ENCODE measurements at regions not wholly inside any gene's neighbourhood (a gene's known extent, or its start where the extent isn't known, plus 50 kb on each side); places are given as distances from the start of the nearest gene placed in this dataset.

DNA sequence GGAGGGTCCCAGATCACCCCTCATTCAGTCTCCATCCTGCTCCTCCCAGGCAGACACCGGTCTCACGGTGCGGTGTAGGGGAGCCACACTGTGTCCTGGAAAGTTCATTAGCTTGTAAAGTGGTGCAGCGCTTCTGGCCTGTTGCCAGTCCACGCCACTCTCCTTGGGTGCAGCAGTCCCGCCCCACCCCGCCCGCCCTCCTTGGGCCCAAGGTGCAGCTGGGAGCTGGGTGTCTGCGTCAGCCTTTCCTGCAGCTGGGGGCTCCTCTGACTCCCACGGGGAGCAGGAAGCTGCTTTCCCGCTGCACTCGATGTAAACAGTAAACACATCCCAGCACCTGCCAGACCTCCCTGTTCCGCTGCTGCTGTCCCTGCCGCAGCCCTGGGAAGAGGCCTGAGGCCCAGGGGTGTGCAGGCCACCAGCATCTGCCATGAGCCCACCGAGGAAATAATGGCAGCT is 53.8 kb upstream of the ASB18 start:
- DNase-seq (ENCODE audit: low read depth): no peak

DNA sequence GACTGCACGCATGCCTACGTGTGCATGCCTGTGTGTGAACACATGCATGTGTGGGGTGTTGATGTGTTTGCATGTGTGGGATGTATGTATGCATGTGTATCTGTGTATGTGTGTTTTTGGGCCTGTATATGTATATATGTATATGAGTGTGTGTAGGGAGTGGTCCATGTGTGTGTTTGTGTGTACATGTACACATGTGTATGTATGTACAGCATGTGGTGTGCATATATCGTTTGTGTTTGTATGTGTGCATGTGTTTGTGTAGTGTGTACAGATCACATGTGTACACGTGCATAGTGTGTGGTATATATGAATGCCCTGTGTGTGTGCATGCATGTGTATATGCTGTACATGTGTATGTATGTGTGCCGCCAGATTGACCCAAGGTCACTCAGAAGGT is 54.2 kb upstream of the ASB18 start:
- DNase-seq (ENCODE audit: low read depth): no peak

DNA sequence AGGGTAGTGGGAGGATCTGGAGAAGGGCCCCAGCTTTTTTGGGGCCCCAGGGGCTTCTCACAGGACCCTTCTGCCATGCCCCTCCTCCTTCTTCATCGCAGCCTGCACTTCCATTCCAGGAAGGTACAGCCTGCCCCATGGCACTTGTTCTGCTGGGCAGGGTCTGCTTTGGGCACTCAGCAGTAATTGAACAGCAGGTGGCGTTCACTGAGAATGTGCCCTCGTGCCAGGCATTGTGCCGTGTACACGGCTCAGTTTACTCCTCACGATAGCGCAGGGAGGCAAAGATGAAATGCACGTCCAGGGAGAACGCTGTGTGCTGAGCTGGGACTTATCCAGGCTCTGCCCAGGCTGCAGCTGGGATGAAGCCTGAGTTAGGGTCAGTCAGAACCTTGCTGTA is 54.8 kb upstream of the ASB18 start:
- DNase-seq (ENCODE audit: low read depth): no peak

DNA sequence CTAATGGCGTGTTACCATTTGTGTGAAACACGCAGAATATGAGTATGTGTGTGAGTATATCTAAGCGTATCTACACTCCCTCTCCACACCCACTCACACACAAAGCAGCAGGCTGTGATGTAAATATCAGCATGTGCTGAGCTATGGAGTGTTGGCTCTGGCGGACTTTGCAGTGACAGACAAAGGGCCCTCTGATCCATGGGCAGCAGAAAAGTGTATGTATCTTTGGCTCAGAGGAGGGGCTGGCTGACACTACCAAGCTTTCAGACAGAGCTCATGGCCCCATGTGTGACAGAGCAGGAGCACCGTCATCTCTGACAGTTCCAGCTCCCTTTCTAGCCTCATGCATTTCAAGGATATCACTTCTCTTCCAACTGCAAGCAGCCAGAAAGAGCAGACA is 57.2 kb upstream of the ASB18 start:
- DNase-seq (ENCODE audit: low read depth): no peak

DNA sequence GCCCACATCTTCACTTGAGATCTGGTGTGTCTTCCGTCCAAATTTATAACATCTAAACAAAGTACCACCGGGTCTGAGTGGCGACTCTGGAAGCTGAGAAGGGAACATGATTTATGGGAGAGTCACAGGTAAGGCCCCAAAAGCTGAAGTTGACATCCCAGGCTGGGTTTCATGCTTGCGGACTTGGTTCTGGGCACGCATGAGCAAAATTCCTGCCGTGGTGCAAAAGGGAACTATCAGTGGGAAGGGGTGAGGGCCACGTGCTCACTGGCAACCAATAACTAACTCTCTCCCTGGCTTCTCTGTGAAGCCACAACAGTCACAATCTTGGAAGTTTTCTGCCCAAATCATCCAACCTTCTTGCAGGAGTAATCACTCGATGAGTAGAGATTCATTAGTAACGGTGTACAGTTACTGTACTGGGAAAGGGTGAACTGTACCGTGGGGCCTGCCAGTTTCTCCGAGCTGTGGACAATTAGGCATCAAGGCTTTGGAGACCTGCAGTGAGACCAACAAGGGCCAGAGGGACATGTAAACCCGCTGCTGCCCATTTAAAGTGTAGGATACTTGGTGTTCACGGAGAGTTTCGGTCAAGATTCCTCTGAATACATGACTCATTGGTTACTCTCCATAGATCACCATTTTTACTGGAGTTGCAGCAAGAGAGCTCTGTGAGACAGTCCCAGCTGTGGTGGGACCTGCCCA is 69.4 kb upstream of the ASB18 start:
- no peak for DNase-seq (ENCODE audit: low read depth)

DNA sequence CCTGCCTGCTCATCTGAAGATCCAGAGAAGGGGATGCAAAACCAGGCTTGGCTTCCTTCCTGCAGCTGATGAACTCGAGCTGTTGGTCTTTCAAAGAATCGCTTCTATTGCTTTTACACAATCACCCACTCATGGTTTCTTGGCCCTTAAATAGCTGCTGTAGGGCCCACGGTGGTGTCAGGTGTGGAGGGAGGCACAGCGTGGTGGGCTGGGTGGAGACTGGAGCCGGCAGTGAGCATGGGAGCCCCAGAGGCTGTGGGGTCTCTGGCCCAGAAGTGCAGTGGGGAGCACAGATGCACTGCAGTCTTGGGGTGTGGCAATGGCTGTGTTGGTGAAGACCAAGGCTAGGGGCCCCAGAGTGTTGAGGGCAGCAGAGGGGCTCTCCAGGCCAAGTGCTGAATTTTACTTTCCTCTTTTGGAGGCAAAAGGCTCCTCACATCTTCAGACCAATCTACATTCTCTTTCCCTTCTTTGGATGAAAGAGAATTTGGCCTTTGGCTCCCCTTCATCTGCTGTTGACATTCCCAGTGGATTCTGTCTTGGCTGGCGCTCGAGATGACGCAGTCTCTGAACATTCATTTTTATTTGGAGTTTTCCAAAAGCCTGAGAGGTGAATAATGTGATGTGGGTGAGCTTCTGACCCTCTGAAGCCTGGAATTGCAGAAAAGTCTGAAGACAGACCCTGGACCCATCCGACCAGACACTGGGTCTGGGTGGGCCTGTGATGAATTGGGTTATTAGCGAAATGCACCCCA is 70.1 kb upstream of the ASB18 start:
- DNase-seq (ENCODE audit: low read depth): no peak

DNA sequence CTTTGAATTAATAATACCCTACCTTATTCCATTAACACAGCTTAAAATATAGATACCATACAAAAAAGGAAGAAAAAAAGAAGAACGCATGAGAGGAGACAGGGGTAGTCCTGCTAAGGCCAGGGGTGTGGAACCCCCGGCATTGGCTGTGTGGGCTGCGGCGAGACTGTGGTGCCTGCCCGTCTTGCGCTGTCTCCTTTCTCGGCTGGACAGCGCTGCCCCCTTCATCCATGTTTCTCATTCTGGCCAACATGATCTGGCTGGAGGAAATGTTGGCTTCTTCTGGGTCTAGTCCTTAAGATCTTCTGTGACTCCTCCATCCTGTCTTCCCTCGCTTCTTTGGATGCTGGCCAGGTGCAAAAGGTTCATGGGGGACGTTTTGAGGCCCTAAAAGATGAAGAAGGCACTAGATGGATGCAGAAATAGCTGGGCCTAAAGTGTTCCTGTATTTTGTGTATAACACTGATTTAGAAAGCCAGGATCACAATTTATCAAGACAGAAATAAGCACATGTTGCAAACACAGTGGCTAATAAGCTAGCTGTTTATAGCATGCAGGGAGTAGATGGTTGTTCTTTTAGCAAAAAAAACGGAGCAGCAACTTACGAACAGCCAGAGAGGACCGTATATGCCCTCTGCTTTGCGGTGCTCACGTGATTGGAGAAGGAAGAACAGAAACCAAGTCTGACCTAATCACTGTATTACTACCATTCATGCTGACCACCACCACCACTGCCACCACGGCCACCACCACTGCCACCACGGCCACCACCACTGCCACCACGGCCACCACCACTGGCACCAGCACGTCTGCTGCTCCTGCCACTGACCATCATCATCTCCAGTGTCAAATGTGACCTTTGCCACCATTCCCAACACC is 71.7 kb upstream of the ASB18 start:
- DNase-seq (ENCODE audit: low read depth): no peak

DNA sequence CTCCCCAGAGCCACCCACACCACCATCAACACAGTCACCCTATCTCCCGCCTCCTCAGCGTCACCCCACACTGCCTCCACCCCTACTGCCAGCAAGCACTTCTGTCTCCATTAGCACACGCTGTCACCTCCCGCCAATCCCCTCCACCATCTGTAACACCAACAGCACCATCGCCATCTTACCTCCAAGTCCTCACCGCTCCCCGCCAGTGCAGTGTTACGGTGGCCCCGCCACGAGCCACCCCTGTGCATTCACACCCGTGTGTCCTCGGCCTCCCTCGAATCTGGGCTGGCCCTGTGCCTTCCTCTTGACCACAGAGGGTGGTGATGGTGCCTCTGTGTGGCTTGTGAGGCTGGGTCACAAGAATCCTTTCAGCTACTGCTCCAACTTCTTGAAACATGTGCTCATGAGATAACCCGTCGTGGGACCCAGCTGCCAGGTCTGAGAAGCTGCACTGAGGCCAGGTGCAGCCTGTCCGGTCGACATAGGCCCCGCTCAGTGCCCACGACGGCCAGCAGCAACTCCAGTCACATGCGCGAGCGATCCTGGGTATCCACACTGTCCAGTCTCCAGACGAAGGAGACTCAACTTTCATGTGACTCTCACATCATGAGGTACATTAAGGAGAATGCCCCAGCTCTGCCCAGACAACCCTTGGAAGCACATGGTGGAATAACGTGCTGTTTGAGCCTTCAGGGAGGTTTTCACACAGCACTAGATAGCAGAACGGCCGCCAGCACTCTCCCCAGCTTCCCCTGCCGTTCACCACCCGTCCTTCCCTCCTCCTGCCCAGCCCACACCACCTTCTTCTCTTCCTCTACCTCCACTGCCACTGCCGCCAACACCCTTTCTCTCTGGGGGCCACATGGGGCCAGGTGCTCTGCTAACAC is 72.6 kb upstream of the ASB18 start:
- DNase-seq (ENCODE audit: low read depth): no peak

DNA sequence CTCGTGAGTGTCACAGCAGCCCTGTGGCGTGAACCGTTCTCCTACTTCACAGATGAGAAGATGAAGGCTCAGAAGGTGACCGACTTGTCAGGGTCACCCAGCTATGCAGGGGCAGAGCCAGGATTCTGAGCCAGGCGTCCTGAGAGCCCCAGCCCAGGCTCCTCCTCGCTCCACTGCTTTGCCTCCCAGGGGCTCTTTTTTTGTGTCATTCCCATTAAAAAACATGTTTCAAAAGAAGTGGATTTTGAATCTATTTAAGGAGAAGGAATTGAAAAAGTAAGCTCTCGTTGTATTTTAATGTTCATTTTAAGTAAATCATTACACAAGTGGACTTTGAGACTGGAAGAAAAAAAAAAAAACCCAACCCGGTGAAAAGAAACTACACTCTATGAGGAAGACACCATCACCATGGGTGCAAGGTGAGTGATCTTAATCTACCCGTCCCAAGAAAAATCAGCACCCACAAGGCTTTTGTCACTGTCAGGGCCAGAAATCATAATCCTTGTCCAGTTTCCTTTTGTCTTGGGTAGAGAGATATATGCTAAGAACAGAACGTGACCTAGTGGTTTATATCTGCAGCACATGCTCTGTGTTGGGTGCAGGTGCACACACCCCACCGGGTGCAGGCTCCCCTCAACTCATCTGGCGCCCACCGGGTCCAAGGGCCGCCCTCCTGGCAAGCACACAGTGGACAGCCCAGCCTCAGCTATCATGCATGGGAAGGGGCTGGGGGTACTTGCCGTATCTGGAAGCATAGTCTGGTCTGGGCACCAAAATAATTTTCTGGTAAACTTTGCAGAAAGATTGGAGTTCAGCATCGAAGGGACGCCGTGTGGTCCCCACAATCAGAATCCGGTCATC is 73.5 kb upstream of the ASB18 start:
- no peak for DNase-seq (ENCODE audit: low read depth)

DNA sequence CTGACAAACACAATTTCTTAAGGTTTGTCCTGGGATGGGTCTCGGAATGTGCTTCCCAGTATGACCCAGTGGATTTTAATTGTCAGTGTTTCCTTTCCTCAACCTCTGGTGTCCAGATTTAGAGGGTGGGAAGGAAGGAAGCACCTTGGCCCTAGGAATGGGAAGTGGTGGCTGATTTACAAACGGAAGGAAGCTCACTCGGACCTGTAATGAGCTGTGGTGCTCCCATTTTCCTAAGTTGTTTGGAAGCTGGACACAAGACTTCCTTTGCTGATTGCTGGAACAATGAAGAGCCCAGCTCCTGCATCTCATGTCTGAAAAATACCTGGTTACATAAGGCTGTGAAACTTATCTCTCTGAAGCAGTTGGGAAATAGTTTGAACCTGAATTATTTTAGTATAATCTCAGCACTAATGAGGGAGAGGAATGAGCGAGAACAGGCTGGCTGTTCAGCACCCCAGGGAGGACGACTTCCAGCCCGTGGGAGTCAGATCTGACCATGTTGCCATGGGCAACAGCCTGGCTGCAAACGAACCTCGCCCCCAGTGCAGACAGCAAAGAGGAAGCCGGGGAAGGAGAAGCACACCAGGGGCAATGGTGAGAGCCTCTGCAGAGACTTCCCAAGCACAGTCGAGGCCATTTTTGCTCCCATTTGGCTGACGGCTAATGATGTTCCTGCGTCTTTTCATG is 74.4 kb upstream of the ASB18 start:
- no peak for DNase-seq (ENCODE audit: low read depth)

DNA sequence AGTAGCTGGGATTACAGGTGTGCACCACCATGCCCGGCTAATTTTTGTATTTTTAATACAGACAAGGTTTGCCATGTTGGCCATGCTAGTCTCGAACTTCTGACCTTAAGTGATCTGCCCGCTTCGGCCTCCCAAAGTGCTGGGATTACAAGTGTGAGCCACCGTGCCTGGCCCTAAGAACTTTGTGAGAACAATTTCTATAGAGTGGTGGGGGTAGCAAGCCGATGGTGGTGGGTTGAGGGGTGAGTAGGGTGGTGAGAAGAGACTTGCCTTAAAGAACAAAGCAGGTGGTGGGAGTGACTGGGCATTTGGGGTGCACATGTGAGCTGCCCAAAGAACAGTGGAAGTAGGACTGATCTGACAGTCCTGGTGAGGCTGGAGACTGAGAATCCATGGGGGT is 76.0 kb upstream of the ASB18 start:
- no peak for DNase-seq (ENCODE audit: low read depth)

DNA sequence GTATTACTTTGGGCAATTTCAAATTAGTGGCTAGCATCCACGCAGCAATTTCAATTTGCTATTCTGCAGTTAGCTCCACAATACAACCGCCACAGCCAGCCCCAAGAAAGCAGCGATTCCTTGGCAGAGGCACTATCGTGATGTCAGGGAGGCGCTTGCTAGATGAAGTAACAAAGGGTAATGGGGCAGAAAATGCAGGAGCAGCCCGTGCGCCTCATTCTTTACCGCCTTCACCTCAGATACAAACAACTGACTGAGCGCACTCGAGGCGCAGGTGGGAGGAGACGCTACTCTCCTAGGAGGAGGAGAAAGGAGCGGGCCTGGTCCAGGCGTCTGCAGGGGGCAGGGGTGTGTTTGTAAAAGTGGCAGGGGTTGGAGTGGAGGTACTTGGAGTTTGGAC is 76.9 kb upstream of the ASB18 start:
- no peak for DNase-seq (ENCODE audit: low read depth)

DNA sequence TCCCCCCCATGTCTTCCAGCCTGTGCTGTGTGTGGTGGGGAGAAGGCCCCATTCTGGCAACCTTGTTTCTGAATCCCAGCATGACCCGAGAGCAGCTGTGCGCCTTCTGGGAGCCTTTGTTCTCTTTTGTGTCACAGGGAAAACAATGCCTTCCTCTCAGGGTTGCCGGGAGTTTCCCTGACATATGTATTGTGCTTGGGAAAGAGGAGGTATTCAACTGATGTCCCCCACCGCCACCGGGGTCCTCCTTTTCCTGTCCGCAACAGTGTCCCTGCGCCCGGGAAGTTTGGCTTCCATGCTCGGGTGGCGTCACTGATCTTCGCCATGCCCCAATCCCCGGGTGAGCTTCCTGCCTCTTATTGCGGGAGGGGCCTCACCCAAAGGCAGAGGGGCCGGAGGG is 77.5 kb upstream of the ASB18 start:
- DNase-seq (ENCODE audit: low read depth): no peak

DNA sequence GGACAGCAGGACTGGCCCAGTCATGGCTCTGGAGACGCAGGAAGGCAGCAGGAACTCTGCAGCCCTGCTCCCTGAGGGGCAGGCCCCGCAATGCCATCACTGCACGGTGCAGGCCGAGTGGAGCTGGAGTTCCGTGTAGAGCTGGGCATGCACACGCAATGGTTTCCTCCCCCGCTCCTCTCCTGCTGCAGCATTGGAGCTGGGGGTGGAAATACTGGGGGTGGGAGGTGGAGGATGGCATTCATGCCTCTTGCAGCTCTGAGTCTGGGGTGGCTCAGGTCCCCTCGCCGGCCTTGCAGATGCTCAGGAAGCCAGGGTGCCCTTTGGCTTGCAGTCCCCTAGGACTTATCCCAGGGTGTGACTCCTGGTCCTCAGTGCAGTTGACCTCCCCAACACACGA is 78.3 kb upstream of the ASB18 start:
- no peak for DNase-seq (ENCODE audit: low read depth)

DNA sequence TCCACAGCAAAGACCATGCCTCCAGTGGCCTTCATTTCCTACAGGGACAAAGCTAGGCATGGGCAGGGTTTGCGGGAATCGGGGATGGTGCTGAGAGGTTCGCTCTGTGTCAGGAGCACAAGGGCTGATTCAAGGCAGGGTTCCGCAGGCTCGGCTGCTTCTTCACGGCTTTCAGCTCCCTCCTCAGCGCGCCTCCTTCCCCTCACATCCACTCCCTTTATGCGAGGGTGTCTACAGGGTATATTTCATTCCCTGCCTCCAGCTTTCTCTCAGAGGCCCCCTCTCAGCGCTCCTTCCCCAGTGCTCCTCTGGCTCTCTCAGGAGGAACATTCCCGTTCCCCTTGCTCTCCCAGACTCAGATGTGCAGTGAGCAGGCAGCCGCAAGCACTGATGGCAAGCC is 78.7 kb upstream of the ASB18 start:
- DNase-seq (ENCODE audit: low read depth): no peak

DNA sequence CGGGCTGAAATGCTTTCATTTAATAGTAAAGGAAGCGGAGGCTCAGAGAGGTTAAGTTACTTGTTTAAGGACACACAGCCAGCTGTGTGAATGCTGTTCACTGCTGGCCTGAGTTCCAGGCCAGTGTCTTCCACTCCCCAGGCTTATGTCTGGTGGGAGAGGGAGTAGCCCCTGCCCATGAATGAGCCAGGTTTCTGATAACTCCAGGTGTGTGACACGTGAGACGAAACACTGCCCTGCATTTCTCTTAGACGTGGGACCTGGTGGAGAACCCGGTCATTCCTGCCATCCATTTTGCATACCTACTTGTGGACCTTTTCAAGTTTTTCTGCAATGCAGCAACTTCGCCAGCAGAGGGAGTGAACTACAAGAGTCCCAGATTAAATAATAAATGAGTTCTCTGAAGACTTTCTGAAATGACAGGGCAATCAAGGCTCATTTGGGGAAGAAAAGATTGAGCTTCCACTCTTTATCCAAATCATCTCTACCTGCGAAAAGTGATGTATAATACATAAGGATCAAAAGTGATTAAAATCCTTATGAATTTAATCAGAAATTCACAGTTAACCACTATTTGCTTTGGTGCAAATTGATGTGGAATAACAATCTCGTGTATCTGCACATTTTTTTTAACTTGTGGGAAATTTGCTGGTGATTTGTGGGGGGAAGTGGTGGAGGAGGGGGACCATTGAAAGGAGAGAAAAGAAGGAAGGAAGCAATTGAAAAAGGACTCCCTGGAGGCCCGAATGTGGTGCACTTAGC is 79.4 kb upstream of the ASB18 start:
- peak; percentile 58 for DNase-seq (ENCODE audit: low read depth)

DNA sequence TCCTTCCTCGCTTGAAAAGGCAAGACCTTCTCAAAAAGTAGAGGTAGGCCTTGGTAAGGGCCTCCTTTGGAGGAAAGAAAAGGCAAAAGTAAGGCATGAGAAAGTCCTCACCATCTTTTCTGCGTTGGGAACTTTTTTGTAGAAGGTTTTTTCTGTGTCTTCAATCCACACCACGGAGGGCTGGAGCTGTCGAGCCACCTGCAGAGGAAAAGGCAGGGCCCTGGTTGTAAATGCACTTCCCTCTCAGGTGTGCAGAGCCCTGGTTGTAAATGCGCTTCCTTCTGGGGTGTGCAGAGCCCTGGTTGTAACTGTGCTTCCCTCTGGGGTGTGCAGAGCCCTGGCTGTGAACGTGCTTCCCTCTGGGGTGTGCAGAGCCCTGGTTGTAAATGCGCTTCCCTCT is 80.2 kb upstream of the ASB18 start:
- no peak for DNase-seq (ENCODE audit: low read depth)

DNA sequence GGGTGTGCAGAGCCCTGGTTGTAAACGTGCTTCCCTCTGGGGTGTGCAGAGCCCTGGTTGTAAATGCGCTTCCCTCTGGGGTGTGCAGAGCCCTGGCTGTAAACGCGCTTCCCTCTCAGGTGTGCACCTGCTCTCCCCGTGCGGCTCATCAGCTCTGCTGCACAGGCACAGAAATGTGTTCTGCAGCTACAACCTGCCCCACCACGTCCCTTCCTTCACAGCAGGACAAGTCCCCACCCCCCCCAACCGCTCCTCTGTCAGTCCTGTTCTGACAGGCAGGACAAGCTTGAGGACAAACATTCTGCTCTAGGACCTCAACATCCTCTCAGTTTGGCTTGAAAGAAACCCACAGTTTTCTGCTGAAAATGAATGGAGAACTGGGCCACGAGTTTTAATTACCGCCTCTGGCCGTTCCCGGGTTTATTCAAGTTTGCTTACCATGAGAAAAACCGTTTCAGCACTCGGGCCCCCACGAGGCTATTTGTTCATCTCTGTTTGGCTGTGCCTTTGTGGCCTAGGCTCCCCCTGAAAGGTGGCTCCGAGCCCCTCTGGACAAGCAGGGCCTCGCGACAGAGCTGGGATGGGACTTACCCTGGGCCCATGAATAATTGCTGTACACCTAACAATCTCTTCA is 81.0 kb upstream of the ASB18 start:
- no peak for DNase-seq (ENCODE audit: low read depth)

DNA sequence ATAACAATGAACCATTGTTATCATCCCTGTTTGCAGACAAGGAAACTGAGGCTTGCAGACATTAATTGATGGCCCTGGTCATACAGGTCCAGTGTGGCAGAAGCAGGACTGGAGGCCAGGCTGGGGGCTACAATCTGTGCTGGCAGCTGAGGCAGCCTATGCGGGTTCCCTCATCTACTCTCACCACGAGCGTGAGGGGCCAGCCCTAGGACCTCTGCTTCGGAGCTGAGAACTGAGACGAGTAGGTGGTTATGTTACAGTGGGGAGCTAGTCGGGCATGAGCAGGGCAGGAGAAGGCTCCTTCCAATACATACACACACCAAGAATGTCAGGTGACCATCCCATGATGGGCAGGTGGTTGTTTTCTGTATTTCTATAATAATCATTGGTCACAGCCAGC is 82.2 kb upstream of the ASB18 start:
- no peak for DNase-seq (ENCODE audit: low read depth)

All from LHCN-M2 (cell line).